ENCODE measurements at regions not wholly inside any gene's neighbourhood (a gene's known extent, or its start where the extent isn't known, plus 50 kb on each side); places are given as distances from the start of the nearest gene placed in this dataset.

DNA sequence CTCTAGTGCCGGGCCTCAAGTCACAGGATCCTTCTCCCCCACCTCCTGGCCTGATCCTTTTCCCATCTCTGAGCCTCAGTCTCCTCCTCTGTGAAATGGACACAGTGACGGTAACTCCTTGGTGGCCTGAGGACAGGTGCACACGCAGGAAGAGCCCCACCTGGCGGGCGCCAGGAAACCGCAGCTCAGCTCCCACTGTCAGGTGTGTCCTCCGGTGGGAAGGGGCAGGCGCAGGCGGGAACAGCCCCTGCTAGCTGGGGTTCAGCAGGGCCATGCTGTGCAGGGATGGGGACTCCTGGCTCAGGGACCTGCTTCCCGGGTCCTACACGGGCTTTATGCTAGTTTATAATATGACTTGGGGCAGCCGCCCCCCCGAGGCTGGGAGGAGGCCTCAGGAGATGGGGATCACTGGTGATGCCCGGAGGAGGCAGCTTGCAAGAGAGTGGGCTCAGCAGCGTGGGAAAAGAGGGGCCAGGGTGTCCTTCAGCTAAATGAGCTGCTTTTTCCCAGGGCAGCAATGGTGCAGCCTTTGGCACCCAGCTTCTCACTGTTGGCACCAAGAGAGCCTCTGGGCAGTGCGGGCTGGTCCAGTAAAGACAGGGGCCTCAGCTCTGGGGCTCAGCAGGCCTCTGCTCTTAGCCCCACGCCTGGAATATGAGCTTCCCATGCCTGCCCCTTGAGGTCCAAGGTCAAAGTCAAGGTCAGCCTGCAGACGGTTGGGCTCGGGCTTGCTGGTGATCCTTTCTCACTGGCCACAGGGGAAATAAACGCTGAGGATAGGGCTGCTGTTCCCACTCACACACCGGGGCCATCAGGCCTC lies 68.0 kb upstream of the FAM20C start:
- no peak for DNase-seq

DNA sequence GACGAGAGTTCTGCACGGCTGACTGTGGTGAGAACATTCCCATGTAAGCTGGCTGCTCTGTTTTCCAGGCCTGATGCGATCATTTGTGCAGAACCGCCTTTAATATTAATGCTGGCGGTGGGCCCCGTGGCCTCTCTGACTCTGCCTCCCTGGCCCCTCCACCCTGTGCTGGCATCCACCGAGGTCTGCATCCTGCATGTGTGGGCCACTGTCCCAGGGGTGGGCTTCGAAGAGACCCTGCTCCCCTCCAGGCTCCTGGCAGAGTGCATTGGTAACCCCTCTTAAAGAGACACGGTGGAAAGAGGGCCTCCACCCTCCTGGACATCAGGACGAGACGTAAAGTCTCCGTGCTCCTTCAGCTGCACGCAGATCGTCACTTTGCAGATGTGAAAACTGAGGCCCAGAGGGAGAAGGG lies 67.3 kb upstream of the FAM20C start:
- DNase-seq, result no peak

DNA sequence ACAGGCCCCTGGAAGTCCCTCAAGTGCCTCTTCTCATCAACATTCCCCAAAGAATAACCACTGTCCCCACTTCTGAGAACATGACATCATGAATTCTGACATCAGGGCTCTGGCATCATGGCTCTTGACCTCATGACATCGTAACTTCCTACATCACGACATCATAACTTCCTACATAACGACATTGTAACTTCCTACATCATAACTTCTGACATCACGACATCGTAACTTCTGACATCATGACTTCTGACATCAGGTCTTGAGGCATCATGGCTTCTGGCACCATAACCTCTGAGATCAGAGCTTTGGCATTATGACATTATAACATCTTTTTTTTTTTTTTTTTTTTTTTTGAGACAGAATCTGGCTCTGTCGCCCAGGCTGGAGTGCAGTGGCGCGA lies 66.7 kb upstream of the FAM20C start:
- DNase-seq, result no peak

DNA sequence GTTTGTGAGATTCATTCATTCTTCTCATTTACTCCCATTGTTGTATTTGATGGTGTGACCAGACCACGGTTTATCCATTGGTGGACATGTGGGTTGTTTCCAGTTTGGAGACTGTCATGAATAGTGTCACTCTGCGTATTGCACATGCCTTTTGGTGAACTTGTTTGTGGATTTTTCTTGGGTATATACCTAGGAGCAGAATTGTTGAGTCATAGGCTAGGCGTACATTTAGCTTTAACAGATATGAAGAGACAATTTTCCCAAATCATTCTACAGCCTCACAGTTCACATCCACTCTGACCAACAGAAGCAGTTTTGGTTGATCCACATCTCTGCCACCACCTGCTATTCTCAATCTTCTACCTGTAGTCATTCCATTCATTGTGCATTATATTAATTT lies 66.0 kb upstream of the FAM20C start:
- DNase-seq, result no peak

DNA sequence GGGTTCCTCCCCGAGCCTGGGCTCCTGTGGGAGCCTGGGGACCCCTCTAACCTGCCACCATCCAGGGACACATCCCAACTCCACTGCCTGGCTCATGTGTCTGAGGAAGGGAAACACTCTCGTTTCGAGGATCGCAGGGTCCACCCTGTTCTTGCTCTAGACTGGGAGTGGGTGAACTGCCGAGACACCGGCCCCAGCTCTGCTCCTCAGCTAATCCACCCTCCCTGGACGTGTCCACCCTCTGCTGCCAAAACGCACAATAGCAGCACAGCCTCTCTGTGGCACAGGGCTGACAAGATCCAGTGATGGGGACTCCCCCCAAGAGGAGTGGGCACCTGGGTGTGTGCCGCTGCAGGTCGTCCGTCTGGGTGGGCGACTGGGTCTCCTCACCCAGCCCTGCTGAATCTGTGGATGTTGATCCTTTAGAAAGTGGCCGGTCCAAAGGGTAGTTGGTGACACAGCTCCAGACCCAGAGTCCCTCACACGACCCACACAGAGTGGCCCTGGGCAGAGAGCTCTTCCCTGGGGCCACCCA lies 65.2 kb upstream of the FAM20C start:
- DNase-seq, result no peak

DNA sequence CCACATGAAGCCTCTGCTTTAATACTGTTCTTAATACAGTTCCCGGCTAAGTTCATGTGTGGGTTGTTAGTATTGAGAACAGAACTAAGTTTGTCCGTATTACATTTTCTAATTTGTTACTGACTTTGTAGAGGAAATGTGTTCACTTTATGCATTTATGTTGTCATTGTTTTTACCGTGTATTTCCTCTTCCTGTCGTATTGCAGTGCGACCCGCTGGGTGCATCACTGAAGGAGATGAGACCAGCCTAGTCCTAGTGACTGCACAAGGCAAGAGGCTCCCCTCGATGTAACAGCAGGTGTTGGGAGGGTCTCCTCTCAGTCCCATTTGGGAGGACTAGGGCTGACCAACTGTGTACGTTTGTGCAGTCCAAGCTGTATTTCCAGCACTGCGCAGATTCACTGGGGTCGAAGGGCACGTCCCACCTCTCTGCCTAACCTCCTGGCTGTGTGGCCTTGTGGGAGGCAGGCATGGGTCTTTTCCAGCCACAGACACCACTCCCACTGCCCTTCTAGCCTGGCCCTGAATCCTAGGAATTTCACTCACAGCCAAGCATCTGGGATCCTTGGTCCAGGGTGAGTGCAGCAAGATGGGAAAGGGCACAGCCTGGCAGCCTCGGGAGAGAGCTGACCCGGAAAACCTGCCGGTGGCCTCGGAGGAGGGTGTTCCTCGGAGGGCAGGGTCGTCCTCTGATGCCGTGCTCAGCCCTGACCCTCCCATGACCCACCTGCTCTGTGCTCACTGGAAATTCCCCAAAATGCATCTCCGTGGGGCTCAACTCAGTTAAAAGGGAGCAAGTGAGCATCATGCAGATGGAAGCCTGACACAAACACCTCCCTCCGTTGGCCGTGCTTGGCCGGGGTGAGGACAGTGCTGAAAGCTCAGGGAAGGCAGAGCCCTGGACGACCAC lies 63.9 kb upstream of the FAM20C start:
- DNase-seq, result no peak

DNA sequence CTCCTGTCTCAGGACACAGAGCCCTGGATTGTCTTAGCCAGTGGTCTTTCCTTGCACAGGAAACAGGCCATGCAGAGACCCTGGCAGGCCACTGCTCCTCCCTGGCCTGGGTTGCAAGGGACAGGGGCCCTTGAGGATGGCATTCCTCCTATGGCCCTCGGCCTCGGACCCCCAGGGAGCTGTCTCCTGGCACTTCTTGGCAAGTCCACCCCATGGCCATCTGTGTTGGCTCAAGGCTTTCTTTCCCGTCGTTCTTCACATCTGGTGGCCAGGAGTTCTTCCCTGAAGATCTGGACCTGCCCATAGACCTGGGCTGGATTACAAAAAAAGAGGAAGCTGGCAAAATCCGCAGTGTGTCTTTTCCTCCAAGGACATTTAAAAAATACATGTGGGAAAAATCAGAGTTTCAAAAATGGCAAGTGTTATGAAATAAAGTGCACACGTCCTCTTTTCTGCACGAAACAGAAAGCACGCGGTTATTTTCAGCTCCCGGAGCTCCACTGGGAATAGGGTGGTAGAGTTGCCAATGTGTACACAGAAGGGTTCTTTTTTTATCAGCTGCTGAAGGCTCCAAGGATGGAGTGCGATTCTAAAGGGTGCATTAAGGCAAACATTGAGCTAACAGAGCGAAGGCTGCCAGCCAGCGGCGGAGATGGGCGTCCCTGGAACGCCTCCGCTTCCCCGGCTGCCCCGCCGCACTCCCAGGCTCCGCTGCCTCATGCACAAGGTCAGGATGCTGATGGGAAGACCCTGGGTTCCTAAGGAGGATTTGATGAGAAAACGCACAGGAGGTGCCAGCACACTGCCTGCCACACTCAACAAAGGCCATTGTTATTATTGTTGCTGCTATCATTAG lies 62.8 kb upstream of the FAM20C start:
- peak; percentile 88 for DNase-seq

DNA sequence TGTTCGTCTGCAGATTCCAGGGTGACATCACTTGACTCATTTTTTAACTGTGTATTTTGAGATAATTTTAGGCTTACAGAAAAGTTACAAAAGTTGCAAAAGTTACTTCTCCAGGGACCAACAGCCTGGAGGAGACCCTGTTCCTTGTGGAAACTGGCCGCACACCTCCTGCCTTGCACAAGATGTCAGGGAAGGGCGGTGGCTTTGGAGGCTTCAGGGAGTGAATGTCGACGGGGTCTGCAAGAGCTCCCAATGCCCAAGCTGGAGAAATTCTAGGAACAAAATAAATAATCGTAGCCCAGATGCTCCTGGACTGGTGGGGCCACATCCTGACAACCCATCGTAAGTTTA lies 62.2 kb upstream of the FAM20C start:
- DNase-seq, result no peak

DNA sequence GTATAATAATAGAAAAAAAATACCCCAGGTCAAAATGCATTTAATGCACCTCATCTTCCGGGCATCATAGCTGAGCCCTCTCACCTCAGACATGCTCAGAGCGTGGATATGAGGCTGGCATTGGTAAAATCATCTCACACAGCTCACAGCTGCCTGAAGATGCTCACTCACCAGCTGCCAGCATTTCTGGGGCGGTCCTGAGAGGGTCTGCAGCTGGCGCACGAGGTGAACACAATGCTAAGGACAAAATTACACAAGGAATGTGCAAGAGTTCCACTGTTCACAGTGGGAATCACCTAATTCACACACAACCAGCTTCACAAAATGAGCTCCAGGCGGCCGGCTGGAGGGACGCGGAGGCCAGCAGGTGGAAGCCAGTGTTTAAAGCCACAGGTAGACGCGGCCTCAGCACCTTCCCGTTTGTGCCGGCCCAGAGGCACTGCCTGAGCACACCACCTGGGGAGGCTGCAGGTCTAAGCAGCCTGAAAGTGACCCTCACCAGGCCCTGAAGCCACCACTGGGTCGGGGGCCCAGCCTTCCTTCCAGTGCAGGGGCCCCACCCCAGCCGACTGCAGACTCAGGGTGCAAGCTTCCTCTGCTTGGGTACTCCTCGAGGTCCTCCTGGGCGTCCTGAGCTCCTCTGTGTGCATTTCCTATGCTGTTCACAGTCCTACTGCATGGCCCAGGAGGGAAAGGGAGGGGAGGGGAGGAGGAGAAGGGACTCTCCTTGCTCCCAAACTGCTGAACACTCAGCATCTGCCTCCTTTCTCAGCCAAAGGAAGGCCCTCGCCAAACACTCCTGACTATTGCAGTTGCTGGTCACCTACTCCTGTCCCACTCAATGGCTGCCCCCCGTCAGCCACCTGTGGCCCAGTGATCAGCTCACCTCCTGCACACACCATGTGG lies 61.2 kb upstream of the FAM20C start:
- DNase-seq, result no peak

DNA sequence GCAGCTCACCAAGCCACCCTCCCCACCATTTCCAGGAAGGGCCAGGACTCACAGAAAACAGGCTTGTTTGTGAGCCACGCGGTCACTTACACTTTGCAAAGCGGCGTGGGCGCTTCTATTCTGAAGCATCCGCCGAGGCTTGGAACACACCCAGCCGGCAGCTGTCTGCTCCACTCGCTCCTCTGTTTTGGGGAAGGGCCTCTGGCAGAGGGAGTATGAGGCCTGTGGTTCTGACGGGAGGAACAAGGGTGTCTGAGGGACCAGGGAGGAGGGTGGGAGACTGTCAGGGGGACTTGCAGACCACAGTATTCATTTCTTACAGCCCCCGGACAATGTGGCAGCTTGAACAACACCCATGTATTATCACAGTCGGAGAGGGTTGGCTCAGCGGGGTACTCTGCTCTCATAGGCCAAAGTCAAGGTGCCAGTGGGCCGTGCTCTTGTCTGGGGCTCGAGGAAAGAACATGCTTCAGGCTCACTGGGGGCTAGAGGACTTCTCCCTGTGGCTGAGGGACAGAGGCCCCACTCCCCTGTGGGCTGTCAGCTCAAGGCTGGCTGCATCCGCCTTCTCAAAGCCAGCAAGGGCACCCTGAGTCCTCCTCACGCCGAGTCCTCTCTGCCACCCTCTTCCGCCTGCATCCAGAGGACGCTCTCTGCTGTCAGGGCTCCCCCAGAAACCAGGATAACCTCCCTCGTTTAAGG lies 60.4 kb upstream of the FAM20C start:
- DNase-seq, result peak; percentile 76

DNA sequence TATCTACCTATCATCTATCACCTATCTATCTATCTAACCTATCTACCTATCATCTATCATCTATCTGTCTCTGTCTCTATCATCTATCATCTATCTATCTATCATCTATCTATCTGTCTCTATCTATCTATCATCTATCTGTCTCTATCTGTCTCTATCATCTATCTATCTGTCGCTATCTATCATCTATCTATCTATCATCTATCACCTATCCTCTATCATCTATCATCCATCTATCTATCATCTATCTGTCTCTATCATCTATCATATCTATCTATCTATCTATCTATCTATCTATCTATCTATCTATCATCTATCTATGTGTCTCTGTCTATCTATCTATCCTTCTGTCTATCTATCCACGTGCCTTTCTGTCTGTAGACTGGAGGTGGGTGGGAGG lies 59.5 kb upstream of the FAM20C start:
- no peak for DNase-seq

DNA sequence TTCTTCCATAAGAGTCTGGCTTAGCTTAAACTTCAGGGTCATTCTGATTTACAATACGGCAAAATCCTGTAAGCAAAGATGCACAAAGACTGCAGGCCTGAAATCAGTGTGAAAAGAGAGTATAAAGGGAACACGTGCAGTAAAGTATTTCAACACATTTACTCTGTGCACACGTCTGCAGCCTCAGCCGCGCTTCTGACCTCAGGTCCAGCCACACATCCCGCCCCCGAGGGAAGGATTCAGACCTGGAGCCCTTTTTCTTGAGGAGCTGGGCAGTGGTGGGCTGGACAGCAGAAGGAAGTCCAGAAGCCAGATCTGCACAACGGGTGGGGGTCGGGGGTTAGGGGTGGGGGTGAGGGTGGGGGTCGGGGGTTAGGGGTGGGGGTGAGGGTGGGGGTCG lies 58.9 kb upstream of the FAM20C start:
- DNase-seq, result peak; percentile 55

DNA sequence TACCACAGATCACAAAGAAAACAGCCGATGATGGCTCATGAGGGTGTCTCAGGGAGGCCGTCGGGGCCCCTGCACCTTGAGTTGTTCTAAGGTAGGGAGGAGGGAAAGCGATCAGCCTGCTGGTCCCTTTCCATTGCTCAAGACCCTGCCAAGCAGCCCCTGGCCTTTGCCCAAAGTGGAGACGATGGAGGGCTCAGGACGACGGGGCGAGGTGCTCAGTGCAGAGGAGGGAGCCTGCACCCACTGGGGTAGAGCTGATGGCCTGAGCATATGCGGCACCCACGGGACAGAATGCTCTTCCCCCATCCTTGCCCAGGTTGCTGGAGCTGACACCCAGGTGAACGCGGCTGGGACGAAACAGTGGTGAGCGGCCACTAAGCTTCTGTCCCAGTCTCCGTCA lies 58.3 kb upstream of the FAM20C start:
- no peak for DNase-seq

DNA sequence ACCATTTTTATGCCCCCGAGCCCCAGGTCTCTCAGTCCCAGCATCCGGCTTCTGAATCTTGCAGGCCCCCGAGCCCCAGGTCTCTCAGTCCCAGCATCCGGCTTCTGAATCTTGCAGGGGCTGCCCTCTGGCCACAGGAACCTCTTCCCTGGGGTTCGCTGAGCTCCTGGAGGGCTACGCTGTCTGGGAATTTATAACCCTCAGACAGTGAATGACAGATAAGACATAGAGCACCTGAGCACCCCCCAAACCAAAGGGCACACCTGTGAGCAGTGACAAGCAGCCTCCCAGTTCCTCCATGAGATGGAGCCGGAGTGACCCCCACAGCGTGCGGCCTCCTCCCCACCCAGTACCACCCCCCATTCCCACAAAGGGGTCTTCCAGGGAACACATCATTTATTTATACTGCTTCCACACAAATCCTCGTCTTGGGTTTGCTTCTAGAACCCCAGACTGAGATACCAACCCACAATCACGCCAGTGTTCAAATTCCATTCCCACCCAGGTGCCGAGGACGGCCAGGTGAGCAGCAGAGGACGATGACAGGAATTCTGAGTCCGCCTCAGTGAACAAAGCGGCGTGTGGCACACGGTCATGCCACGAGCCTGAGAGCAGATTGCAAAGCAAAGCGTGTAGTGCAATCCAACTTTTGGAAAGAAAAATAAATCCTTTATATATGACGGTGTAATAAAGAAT lies 57.7 kb upstream of the FAM20C start:
- DNase-seq, result no peak

DNA sequence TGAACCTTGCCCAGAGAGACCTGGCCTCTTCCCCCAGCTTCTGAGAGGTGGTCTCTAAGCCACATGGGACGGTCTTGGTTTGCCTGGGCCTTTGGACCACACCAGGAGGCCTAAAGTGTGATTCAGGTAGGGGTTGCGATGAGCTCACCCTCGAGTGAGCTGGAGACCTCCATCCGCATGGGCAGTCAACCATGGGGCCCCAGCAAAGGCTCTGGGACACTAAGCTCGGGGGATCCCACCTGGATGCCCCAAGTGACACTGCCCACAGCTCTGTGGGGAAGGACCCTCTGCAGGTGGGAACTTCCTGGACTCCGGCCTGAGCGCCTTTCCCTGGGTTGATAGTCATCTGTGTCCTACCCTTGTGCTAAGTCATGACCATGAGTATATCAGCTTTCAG lies 57.1 kb upstream of the FAM20C start:
- DNase-seq, result no peak

DNA sequence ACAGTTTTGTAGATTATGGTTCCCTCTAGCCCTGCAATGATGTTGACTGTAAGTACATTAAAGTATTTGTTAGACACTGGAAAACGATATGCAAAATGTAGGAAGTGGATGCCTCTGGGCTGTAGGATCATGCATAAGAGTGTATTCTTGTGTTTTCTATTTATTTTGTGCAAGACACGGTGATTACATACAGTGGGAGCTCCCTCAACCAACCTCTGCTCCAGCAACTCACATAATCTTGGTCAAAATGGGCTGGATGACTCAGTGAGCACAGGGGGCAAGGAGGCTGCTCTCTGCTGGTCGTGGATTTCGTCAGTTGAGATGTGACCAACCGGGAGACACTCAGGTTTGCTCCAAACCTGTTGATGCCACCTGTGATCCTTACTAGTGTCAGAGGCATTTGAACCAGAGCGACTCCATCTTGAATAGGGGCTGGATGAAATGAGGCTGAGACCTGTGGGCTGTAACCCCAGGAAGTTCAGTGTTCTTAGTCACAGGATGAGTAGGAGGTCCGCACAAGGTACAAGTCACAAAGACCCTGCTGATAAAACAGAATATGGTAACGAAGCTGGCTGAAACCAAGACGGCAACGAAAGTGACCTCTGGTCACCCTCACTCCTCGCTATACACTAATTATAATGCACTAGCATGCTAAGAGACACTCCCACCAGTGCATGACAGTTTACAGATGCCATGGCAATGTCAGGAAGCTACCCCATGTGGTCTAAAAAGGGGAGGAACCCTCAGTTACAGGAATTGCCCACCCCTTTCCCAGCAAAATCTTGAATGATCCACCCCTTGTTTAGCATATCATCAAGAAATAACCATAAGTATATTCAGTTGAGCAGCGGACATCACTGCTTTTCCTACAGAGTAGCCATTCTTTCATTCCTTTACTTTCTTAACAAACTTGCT lies 56.4 kb upstream of the FAM20C start:
- no peak for DNase-seq

DNA sequence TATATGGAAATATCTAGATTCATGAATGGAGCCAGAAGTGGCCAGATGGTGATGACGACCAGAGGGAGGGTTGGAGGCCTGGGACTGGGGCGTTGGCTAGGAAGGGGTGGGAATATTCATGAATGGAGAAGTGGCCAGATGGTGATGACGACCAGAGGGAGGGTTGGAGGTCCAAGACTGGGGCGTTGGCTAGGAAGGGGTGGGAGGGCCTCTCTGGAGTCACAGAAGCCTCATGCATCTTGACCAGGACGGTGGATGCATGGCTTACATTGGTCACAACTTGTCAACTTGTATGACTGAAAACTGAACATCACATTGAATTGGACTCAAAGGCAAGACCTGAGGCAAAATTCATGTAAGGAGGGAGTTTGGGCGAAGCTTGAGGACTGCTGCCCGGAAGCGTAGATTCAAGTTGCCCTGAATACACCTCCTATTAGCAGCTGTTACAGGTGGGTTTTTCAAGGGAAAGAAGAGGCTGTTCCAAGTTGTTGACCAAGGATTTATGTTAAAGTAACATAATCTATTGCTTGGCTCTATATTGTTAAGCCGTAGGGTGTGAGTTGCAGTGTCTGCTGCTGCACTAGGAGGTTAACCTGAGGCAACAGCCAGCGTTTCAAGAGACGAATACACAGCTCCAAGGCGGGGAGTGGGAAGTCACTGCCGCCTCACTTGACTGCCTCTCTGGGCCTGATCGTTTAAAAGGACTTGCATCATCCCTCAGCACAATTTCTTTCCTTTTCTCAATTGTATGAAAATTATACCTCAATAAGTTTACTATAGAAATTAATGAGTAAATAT lies 55.1 kb upstream of the FAM20C start:
- peak; percentile 89 for DNase-seq

DNA sequence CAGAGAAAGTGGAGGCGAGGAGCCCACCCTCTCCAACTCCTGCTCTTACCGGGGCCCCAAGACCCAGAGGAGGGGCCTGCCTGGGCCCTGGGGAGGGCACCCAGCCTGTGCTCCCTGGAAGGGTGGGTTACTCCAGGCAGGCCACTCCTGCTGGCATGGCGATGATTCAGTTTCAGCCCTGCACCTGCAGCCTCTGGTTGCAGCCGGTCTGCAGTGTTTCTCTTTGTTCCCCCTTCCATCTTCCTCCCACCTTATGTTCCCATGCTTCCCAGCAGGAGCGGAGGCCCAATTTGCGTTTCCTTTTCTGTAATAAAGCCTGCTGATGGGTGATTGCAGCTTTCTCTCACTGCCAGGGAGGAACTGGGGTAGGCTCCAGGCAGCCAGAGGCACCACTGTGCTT lies 53.2 kb upstream of the FAM20C start:
- no peak for DNase-seq

Data from suppressor macrophage treated with lipopolysaccharide for 4 hours (primary cell).